ENCODE measurements at regions not wholly inside any gene's neighbourhood (a gene's known extent, or its start where the extent isn't known, plus 50 kb on each side); places are given as distances from the start of the nearest gene placed in this dataset.
"Not testable (repeated sequence)": the region's sequence is repeated elsewhere in the genome, so short reads cannot be mapped to it uniquely, and the experiment has no call there.

- H3K27me3 ChIP-seq; H3K4me1 ChIP-seq; H3K27ac ChIP-seq; H3K36me3 ChIP-seq; H3K4me3 ChIP-seq; H3K9me3 ChIP-seq (replicated peaks); DNase-seq: not testable (repeated sequence)
These were observed 52.5 kb downstream of the KIAA0408 start for GRCh38 chr6:127406722-127407121.

GRCh38 chr6:127406122-127406521 lies 53.1 kb downstream of the KIAA0408 start:
- Histone ChIP-seq H3K36me3 (no peaks in the 10 kb centered on the region), H3K4me1 (no peaks in the 10 kb centered on the region), H3K27me3 (no peaks in the 10 kb centered on the region), H3K9me3 (replicated peaks) (no peaks in the 10 kb centered on the region), H3K4me3 (no peak overlapping the region), H3K27ac (no peak overlapping the region)
- no peak for DNase-seq

- DNase-seq: no peak
- Histone ChIP-seq H3K27ac (no peak overlapping the region), H3K9me3 (replicated peaks) (no peaks in the 10 kb centered on the region), H3K4me3 (no peak overlapping the region), H3K4me1 (no peaks in the 10 kb centered on the region), H3K36me3 (no peaks in the 10 kb centered on the region), H3K27me3 (no peaks in the 10 kb centered on the region)
These were observed 54.5 kb downstream of the KIAA0408 start for GRCh38 chr6:127404594-127405178.

GRCh38 chr6:127404133-127404532 lies 55.1 kb downstream of the KIAA0408 start:
- no peaks in the 10 kb centered on the region for H3K9me3 ChIP-seq (replicated peaks)
- no peaks in the 10 kb centered on the region for H3K36me3 ChIP-seq
- H3K4me3 ChIP-seq: no peak overlapping the region
- no peaks in the 10 kb centered on the region for H3K27me3 ChIP-seq
- no peak for DNase-seq
- H3K27ac ChIP-seq: no peak overlapping the region
- H3K4me1 ChIP-seq: no peaks in the 10 kb centered on the region

GRCh38 chr6:127403636-127404035 lies 55.6 kb downstream of the KIAA0408 start:
- no peaks in the 10 kb centered on the region for H3K36me3 ChIP-seq
- H3K27ac ChIP-seq: no peak overlapping the region

GRCh38 chr6:127402890-127403617 lies 56.1 kb downstream of the KIAA0408 start:
- no peaks in the 10 kb centered on the region for H3K4me1 ChIP-seq
- H3K9me3 ChIP-seq (replicated peaks): no peaks in the 10 kb centered on the region
- H3K27me3 ChIP-seq: no peaks in the 10 kb centered on the region
- no peaks in the 10 kb centered on the region for H3K36me3 ChIP-seq
- H3K4me3 ChIP-seq: no peak overlapping the region
- DNase-seq: no peak
- H3K27ac ChIP-seq: no peak overlapping the region

More at GRCh38 chr6:127403636-127404035, 55.6 kb downstream of the KIAA0408 start:
- no peaks in the 10 kb centered on the region for H3K9me3 ChIP-seq (replicated peaks)
- H3K4me3 ChIP-seq: no peak overlapping the region
- no peak for DNase-seq
- no peaks in the 10 kb centered on the region for H3K27me3 ChIP-seq
- no peaks in the 10 kb centered on the region for H3K4me1 ChIP-seq

GRCh38 chr6:127397729-127398630 lies 54.6 kb upstream of the ECHDC1 start:
- Histone ChIP-seq H3K4me1 (peaks cover 4% of the 10 kb centered on the region; the same call in 1 of the 2 replicates), H3K36me3 (no peaks in the 10 kb centered on the region), H3K27me3 (no peaks in the 10 kb centered on the region), H3K4me3 (no peak overlapping the region), H3K9me3 (replicated peaks) (no peaks in the 10 kb centered on the region), H3K27ac (no peak overlapping the region)
- DNase-seq: no peak

- H3K4me3 ChIP-seq; H3K27me3 ChIP-seq; H3K27ac ChIP-seq; H3K9me3 ChIP-seq (replicated peaks); H3K4me1 ChIP-seq; H3K36me3 ChIP-seq: not testable (repeated sequence)
- DNase-seq: peak; percentile 30 to 59
These were observed 53.8 kb upstream of the ECHDC1 start for GRCh38 chr6:127397171-127397597.

All from SJCRH30 (cell line).